Uterus (tissue), 3 donors: ENCODE measurements at regions not wholly inside any gene's neighbourhood (a gene's known extent, or its start where the extent isn't known, plus 50 kb on each side); places are given as distances from the start of the nearest gene placed in this dataset.

ENCODE experiments used
- DNase-seq, 2 donors: peaks; one replicate each; pipeline ENCODE4 v3.0.0-alpha.2; 2019 to 2020
- H3K27ac ChIP-seq, 2 donors: fragments of 200-600 bp; sonication (generic); 1 replicate in 1 of 2; 2 replicates in 1 of 2; pipeline ENCODE4 v1.5.1; 2016 to 2018
- H3K27me3 ChIP-seq, 2 donors: fragments of 200-600 bp; sonication (generic); one replicate each; pipeline ENCODE4 v1.5.1; 2018 to 2019; ENCODE audit warnings: control low read depth in 1 of 2
- H3K36me3 ChIP-seq, 2 donors: fragments of 200-600 bp; sonication (generic); one replicate each; pipeline ENCODE4 v1.5.1; 2019; ENCODE audit warnings: control low read depth in 1 of 2
- H3K4me1 ChIP-seq, 2 donors: fragments of 200-600 bp; sonication (generic); one replicate each; pipeline ENCODE4 v1.5.1; 2018 to 2019; ENCODE audit warnings: control low read depth in 1 of 2
- H3K4me3 ChIP-seq, 2 donors: fragments of 200-600 bp; sonication (generic); 1 replicate in 1 of 2; 2 replicates in 1 of 2; pipeline ENCODE4 v1.5.1; 2018 to 2019; ENCODE audit warnings: mild to moderate bottlenecking in 1 of 2
- H3K9me3 ChIP-seq, 2 donors: fragments of 200-600 bp; sonication (generic); one replicate each; pipeline ENCODE4 v1.5.1; 2019; ENCODE audit warnings: control low read depth in 1 of 2
- POLR2A ChIP-seq, 2 donors: fragments of 450-650 bp; IDR thresholded peaks; one replicate each; pipeline ENCODE4 v1.6.1; 2016; ENCODE audit warnings: antibody characterized with exemption in 2 of 2, mild to moderate bottlenecking in 1 of 2, moderate library complexity in 1 of 2
- intact Hi-C: fragments of 100-400 bp; cut with DNase I; formaldehyde crosslinking; loops from one replicate; pipeline ENCODE4 v1.15.1; 2023; ENCODE audit warnings: low total_unique reads
- TF ChIP-seq, protein P1 (sequence below), 4 experiments: fragments of 200-600 bp in 2 of 4; fragments of 450-650 bp in 2 of 4; sonication (generic) in 2 of 4; IDR thresholded peaks; one replicate each; pipeline ENCODE4 v1.5.1; 2016 to 2019; ENCODE audit warnings: antibody characterized with exemption in 4 of 4, mild to moderate bottlenecking in 2 of 4, moderate library complexity in 1 of 4
- donor health status: DM: yes; HTN: yes; CAD: no.

DNA sequence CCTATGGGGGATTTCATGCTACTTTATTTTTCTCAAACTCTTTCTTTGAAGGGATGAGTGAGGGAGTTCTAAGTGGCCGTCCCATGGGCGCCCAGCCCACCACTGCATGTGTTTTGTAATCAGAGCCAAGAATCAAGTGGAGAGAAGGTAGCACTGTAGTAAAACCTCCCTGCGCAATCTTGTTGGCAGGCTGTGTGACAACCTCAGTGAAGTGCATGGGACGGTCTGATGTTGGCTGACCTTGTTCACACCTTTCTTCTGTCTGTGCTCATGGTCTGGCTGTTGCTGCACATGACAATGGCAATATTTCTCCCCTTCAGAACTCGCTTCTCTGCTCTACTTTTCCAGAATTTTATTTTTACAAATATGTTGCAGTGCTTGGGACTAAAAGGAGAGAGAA lies 71.2 kb upstream of the SHISA3 start:
- Histone ChIP-seq H3K9me3 (no peaks in the 10 kb centered on the region), H3K27me3 (no peaks in the 10 kb centered on the region), H3K27ac (no peak overlapping the region), H3K4me1 (no peaks in the 10 kb centered on the region), H3K36me3 (no peaks in the 10 kb centered on the region), H3K4me3 (no peak overlapping the region)
- TF ChIP-seq POLR2A (IDR thresholded peaks at IDR 0.05), result no peak
- TF ChIP-seq, protein P1, sequence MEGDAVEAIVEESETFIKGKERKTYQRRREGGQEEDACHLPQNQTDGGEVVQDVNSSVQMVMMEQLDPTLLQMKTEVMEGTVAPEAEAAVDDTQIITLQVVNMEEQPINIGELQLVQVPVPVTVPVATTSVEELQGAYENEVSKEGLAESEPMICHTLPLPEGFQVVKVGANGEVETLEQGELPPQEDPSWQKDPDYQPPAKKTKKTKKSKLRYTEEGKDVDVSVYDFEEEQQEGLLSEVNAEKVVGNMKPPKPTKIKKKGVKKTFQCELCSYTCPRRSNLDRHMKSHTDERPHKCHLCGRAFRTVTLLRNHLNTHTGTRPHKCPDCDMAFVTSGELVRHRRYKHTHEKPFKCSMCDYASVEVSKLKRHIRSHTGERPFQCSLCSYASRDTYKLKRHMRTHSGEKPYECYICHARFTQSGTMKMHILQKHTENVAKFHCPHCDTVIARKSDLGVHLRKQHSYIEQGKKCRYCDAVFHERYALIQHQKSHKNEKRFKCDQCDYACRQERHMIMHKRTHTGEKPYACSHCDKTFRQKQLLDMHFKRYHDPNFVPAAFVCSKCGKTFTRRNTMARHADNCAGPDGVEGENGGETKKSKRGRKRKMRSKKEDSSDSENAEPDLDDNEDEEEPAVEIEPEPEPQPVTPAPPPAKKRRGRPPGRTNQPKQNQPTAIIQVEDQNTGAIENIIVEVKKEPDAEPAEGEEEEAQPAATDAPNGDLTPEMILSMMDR (IDR thresholded peaks at IDR 0.05), result no peak
- no peak for DNase-seq
- intact Hi-C loops, result no loop called here

DNA sequence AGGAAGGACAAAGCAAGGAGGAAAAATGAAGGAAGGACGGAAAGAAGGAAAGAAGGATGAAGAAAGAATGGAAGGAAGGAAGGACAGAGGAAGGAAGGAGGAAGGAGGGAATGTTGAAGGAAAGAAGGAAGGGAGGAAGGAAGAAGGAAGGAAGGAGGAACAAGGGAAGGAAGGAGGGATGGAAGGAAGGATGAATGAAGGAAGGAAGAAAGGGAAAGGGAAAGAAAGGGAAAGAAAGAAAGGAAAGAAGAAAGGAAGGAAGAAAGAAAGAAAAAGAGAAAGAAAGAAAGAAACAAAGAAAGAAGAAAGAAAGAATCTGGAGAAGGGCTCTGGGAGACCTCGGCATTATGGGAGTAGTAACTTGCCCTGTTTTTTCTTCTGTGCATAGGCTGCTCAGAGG lies 70.8 kb upstream of the SHISA3 start:
- TF ChIP-seq POLR2A (IDR thresholded peaks at IDR 0.05), result no peak
- TF ChIP-seq, protein P1 (IDR thresholded peaks at IDR 0.05), result no peak
- intact Hi-C loops, result no loop called here

DNA sequence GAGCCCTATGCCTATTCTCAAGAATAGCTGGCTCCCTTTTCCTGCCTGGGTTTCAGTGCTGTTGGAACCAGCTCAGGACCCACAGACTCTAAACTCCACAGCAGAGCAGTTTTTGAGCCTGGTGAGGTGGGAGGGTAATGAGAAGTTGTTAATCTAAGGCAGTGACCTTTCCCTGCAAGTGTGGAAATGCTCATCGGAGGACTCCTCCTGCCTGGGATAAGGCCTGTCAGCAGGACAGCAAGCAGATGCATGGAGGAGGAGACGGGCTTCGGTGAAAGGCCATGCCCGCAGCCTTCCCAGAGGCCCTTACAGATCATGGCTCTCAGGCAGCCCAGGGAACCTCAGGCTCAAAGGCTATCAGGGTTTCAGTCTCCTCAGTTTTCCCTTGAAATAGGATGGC lies 70.0 kb upstream of the SHISA3 start:
- H3K27me3 ChIP-seq, result no peaks in the 10 kb centered on the region
- TF ChIP-seq, protein P1 (IDR thresholded peaks at IDR 0.05), result no peak
- no peak for TF ChIP-seq POLR2A (IDR thresholded peaks at IDR 0.05)
- intact Hi-C loops, result no loop called here
- no peak overlapping the region for H3K4me3 ChIP-seq
- peak overlapping the region in 1 of 2 donors; percentile 12 for H3K27ac ChIP-seq
- H3K9me3 ChIP-seq, result no peaks in the 10 kb centered on the region
- no peaks in the 10 kb centered on the region for H3K4me1 ChIP-seq
- no peaks in the 10 kb centered on the region for H3K36me3 ChIP-seq
- DNase-seq, result peak in 1 of 2 donors; percentile 22

More for the DNA sequence above, 70.8 kb upstream of the SHISA3 start:
- H3K27ac ChIP-seq, result no peak overlapping the region
- no peaks in the 10 kb centered on the region for H3K4me1 ChIP-seq
- DNase-seq, result no peak
- no peak overlapping the region for H3K4me3 ChIP-seq
- H3K27me3 ChIP-seq, result no peaks in the 10 kb centered on the region
- H3K36me3 ChIP-seq, result no peaks in the 10 kb centered on the region
- H3K9me3 ChIP-seq, result no peaks in the 10 kb centered on the region

DNA sequence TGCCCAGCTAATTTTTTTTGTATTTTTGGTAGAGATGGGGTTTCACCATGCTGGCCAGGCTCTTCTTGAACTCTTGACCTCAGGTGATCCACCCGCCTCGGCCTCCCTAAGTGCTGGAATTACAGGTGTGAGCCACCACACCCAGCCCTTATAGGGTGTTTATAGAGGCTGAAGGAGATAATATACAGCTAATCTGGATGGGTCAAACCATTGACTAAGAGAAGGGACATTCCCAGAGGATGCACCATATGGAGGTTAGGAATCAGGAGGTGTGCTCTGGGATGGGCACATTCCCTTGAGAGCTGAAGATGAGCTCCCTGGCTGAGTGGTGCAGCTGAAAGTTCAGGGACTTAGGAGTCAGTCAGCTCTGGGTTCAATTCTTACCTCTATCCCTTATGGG lies 68.3 kb upstream of the SHISA3 start:
- H3K4me1 ChIP-seq, result no peaks in the 10 kb centered on the region

DNA sequence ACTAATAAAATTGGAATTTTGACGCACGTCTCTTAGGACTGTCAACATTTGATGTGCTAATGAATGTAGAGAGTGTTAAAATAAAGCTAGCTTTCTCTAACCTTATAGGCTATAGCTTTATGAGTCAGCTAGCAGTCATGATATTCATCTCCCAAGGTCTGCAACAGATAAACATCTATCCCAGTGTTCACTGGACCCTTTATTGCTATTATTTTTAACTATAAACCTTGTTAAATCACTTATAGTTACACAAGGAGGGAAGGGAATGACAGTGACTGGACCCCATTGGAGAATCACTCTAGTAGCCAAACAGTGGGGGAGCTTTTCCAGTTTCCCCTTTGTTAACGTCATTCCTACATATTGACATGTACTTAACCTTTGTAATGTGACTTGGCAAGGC lies 67.9 kb upstream of the SHISA3 start:
- intact Hi-C loops, result no loop called here
- Histone ChIP-seq H3K4me3 (no peak overlapping the region), H3K27ac (no peak overlapping the region), H3K4me1 (no peaks in the 10 kb centered on the region), H3K9me3 (no peaks in the 10 kb centered on the region), H3K36me3 (no peaks in the 10 kb centered on the region), H3K27me3 (no peaks in the 10 kb centered on the region)
- no peak for DNase-seq
- no peak for TF ChIP-seq POLR2A (IDR thresholded peaks at IDR 0.05)

More for the DNA sequence above, 68.3 kb upstream of the SHISA3 start:
- TF ChIP-seq POLR2A (IDR thresholded peaks at IDR 0.05), result no peak
- TF ChIP-seq, protein P1 (IDR thresholded peaks at IDR 0.05), result no peak
- H3K9me3 ChIP-seq, result no peaks in the 10 kb centered on the region
- H3K36me3 ChIP-seq, result no peaks in the 10 kb centered on the region
- intact Hi-C loops, result no loop called here
- no peaks in the 10 kb centered on the region for H3K27me3 ChIP-seq
- no peak overlapping the region for H3K27ac ChIP-seq
- no peak overlapping the region for H3K4me3 ChIP-seq
- no peak for DNase-seq

DNA sequence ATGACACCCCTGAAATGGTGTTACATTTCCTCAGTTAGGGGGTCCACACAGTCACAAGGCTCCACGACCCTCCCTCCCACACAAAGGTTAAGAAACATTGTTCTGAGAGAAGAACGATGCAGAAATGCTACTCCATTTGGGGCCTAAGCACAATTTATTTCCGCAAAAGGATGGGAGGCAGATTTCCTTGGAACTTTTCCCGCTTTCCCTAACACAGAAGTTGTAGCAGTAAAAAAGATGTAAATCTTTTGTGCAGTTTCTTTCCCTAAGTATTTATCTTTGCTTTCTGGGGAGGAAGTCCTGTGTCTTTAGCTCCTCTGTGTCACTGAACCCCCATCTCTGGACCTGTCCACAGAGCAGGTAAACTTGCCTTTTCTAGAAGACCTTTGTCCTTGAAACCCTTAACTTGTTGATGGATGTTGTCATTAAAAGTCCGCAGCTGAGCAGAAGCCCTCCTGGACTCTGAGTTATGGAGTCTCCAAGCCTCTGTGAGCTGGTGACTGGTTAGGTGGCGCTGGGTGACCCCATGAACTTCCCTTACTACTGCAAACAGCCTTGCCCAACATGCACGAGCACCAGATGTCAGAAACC lies 67.2 kb upstream of the SHISA3 start:
- Histone ChIP-seq H3K4me3 (no peak overlapping the region), H3K27me3 (no peaks in the 10 kb centered on the region), H3K36me3 (no peaks in the 10 kb centered on the region), H3K9me3 (no peaks in the 10 kb centered on the region), H3K4me1 (no peaks in the 10 kb centered on the region), H3K27ac (no peak overlapping the region)
- no peak for DNase-seq
- intact Hi-C loops, result no loop called here
- TF ChIP-seq, protein P1 (IDR thresholded peaks at IDR 0.05), result no peak
- no peak for TF ChIP-seq POLR2A (IDR thresholded peaks at IDR 0.05)
